ENCODE measurements at regions not wholly inside any gene's neighbourhood (a gene's known extent, or its start where the extent isn't known, plus 50 kb on each side); places are given as distances from the start of the nearest gene placed in this dataset.

DNA sequence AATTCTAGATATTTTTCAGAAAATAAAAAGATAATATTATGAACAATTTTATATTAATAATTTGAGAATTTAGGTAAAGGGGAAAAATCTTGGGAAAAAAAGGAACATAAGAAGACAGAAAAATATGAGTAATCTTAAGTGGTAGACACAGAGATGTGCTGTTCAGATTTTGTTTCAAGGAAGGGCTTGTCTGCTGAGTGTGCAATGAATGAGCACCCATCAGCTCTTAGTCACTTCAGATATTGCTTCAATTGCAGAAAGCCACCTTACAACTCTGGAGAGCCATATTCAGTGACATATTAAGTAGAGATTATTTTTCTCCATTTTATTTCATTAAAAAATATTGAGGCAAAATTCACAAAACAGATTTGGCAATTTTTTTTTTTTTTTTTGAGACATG lies 282.0 kb upstream of the CHST9 start:
- TF ChIP-seq, protein P1, sequence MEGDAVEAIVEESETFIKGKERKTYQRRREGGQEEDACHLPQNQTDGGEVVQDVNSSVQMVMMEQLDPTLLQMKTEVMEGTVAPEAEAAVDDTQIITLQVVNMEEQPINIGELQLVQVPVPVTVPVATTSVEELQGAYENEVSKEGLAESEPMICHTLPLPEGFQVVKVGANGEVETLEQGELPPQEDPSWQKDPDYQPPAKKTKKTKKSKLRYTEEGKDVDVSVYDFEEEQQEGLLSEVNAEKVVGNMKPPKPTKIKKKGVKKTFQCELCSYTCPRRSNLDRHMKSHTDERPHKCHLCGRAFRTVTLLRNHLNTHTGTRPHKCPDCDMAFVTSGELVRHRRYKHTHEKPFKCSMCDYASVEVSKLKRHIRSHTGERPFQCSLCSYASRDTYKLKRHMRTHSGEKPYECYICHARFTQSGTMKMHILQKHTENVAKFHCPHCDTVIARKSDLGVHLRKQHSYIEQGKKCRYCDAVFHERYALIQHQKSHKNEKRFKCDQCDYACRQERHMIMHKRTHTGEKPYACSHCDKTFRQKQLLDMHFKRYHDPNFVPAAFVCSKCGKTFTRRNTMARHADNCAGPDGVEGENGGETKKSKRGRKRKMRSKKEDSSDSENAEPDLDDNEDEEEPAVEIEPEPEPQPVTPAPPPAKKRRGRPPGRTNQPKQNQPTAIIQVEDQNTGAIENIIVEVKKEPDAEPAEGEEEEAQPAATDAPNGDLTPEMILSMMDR (conservative IDR thresholded peaks at IDR 0.05): no peak
- no peak for TF ChIP-seq EZH2 (IDR thresholded peaks at IDR 0.05; ENCODE audit: low read depth)

All from PC-9 (cell line).